ENCODE measurements at regions not wholly inside any gene's neighbourhood (a gene's known extent, or its start where the extent isn't known, plus 50 kb on each side); places are given as distances from the start of the nearest gene placed in this dataset.

DNA sequence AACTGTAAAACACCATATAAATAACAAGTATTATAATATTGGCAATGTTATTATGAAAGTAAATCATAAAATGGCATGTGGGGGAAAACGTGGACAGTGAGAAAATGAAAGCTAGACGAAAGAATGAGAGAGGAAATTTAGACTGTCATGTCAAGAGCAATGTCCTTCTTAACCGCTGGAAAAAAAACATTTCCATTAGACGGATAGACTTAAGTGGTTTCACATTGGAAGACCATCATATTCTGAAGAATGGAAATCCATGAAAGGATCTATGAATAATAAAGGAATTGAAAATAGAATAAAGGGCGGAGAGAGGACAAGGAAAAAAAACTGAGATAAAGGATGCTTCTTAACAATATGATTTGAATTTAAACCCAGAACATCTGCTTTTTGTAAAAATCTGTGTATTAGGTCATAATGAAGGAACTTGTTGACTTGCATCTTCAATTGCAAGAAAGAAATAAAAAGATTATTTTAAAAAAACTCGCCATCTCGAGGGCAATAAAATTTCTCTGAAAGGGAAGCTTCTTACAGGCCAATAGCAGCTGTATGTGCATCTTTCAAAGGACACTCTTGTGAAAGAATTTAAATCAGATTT is 90.6 kb downstream of the SPRY2 start:
- TF ChIP-seq CTCF (IDR thresholded peaks at IDR 0.05; ENCODE audit: low read depth, low read length, poor library complexity, severe bottlenecking), result no peak
- TF ChIP-seq EZH2phosphoT487 (IDR thresholded peaks at IDR 0.05; ENCODE audit: borderline replicate concordance, low read length), result no peak

Data from DOHH2 (cell line).